ENCODE measurements at regions not wholly inside any gene's neighbourhood (a gene's known extent, or its start where the extent isn't known, plus 50 kb on each side); places are given as distances from the start of the nearest gene placed in this dataset.
A peak's percentile ranks its signal among the peaks of the same experiment; 100 is the strongest.

DNA sequence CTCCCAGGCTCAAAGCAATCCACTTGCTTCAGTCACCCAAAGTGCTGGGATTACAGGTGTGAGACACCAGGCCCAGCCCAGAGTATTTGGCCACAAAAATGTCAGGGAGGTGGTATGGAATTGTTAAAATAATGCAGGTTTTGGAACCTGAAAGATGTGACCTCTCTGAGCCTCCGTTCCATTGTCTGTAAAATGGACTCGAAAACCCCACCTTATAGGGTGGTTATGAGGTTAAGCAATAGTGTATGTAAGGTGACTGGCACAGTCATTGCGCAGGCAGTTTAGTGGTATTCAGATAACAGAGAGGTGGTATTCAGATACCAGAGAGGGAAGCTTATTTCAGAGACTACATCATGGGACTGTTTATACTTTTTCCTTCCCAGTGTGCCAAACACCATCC is 52.5 kb upstream of the PRSS23 start:
- TF ChIP-seq, protein P1, sequence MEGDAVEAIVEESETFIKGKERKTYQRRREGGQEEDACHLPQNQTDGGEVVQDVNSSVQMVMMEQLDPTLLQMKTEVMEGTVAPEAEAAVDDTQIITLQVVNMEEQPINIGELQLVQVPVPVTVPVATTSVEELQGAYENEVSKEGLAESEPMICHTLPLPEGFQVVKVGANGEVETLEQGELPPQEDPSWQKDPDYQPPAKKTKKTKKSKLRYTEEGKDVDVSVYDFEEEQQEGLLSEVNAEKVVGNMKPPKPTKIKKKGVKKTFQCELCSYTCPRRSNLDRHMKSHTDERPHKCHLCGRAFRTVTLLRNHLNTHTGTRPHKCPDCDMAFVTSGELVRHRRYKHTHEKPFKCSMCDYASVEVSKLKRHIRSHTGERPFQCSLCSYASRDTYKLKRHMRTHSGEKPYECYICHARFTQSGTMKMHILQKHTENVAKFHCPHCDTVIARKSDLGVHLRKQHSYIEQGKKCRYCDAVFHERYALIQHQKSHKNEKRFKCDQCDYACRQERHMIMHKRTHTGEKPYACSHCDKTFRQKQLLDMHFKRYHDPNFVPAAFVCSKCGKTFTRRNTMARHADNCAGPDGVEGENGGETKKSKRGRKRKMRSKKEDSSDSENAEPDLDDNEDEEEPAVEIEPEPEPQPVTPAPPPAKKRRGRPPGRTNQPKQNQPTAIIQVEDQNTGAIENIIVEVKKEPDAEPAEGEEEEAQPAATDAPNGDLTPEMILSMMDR (conservative IDR thresholded peaks at IDR 0.05; ENCODE audit: low read depth, low read length) = no peak
- TF ChIP-seq MXI1 (IDR thresholded peaks at IDR 0.05; ENCODE audit: borderline replicate concordance, low read depth, low read length) (no peak), BHLHE40 (IDR thresholded peaks at IDR 0.05; ENCODE audit: low read depth, low read length) (no peak), POLR2A (IDR thresholded peaks at IDR 0.05; ENCODE audit: low read depth, low read length) (no peak), SMC3 (IDR thresholded peaks at IDR 0.05; ENCODE audit: low read depth, low read length) (no peak), CEBPB (IDR thresholded peaks at IDR 0.05; ENCODE audit: low read depth, low read length) (peak; percentile 51; the same call in 1 of the 2 replicates), NFE2L2 (IDR thresholded peaks at IDR 0.05; ENCODE audit: low read depth, low read length) (no peak), CHD1 (IDR thresholded peaks at IDR 0.05; ENCODE audit: low read depth, low read length) (no peak), MAFK (IDR thresholded peaks at IDR 0.05; ENCODE audit: low read depth, low read length) (no peak), RFX5 (IDR thresholded peaks at IDR 0.05; ENCODE audit: low read depth, low read length) (no peak), FOS (IDR thresholded peaks at IDR 0.05; ENCODE audit: low read depth, low read length) (no peak), RAD21 (IDR thresholded peaks at IDR 0.05; ENCODE audit: low read length) (no peak)
- TF ChIP-seq, protein P2, sequence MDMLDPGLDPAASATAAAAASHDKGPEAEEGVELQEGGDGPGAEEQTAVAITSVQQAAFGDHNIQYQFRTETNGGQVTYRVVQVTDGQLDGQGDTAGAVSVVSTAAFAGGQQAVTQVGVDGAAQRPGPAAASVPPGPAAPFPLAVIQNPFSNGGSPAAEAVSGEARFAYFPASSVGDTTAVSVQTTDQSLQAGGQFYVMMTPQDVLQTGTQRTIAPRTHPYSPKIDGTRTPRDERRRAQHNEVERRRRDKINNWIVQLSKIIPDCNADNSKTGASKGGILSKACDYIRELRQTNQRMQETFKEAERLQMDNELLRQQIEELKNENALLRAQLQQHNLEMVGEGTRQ (IDR thresholded peaks at IDR 0.05; ENCODE audit: low read depth, low read length) = no peak
- TF ChIP-seq, protein P3, sequence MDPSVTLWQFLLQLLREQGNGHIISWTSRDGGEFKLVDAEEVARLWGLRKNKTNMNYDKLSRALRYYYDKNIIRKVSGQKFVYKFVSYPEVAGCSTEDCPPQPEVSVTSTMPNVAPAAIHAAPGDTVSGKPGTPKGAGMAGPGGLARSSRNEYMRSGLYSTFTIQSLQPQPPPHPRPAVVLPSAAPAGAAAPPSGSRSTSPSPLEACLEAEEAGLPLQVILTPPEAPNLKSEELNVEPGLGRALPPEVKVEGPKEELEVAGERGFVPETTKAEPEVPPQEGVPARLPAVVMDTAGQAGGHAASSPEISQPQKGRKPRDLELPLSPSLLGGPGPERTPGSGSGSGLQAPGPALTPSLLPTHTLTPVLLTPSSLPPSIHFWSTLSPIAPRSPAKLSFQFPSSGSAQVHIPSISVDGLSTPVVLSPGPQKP (IDR thresholded peaks at IDR 0.05; ENCODE audit: borderline replicate concordance, low read depth, low read length) = no peak
